ENCODE measurements at regions not wholly inside any gene's neighbourhood (a gene's known extent, or its start where the extent isn't known, plus 50 kb on each side); places are given as distances from the start of the nearest gene placed in this dataset.

DNA sequence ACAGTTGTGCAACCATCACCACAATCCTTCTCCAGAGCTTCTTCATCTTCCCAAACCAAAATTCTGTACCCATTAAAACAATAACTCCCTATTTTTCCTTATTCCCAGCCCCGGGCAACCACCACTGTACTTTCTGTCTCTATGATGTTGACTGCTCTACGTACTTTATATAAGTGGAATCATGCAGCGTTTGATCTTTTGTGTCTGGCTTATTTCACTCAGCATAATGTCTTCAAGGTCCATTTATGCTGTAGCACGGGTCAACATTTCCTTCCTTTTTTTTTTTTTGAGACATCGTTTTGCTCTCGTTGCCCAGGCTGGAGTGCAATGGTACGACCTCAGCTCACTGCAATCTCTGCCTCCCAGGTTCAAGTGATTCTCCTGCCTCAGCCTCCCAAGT is 162.7 kb upstream of the GSC start:
- Histone ChIP-seq H3K4me1 (ENCODE audit: control insufficient read depth in 2 of 3, insufficient read depth in 2 of 3, low read depth in 1 of 3, low read length in 3 of 3) (peaks cover 0 to 4% (median 3%) of the 10 kb centered on the region in 3 donors), H3K9ac (ENCODE audit: low read length in 3 of 3) (no peak overlapping the region), H3K9me3 (ENCODE audit: control insufficient read depth in 2 of 3, insufficient read depth in 1 of 3, low read length in 3 of 3) (no peaks in the 10 kb centered on the region), H3K27me3 (ENCODE audit: control insufficient read depth, insufficient read depth, low read length) (no peaks in the 10 kb centered on the region), H3K27ac (ENCODE audit: low read depth in 2 of 2, low read length in 2 of 2) (no peak overlapping the region), H3K4me3 (ENCODE audit: low read length in 3 of 3) (no peak overlapping the region), H3K36me3 (ENCODE audit: control insufficient read depth in 2 of 3, insufficient read depth in 3 of 3, low read length in 3 of 3) (no peaks in the 10 kb centered on the region)
- DNase-seq, result no peak
- intact Hi-C loops (cut with DNase I), result no loop called here
- FAIRE-seq, result no peak
- TF ChIP-seq, protein P1, sequence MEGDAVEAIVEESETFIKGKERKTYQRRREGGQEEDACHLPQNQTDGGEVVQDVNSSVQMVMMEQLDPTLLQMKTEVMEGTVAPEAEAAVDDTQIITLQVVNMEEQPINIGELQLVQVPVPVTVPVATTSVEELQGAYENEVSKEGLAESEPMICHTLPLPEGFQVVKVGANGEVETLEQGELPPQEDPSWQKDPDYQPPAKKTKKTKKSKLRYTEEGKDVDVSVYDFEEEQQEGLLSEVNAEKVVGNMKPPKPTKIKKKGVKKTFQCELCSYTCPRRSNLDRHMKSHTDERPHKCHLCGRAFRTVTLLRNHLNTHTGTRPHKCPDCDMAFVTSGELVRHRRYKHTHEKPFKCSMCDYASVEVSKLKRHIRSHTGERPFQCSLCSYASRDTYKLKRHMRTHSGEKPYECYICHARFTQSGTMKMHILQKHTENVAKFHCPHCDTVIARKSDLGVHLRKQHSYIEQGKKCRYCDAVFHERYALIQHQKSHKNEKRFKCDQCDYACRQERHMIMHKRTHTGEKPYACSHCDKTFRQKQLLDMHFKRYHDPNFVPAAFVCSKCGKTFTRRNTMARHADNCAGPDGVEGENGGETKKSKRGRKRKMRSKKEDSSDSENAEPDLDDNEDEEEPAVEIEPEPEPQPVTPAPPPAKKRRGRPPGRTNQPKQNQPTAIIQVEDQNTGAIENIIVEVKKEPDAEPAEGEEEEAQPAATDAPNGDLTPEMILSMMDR (IDR thresholded peaks at IDR 0.05; ENCODE audit: borderline replicate concordance, extremely low read depth, insufficient read depth), result no peak

GRCh38 chr14:94930690-94931089 is 160.8 kb upstream of the GSC start:
- no peak for DNase-seq
- no peak overlapping the region for H3K27ac ChIP-seq (ENCODE audit: low read depth in 2 of 2, low read length in 2 of 2)
- TF ChIP-seq, protein P1 (IDR thresholded peaks at IDR 0.05; ENCODE audit: borderline replicate concordance, extremely low read depth, insufficient read depth), result no peak
- intact Hi-C loops (cut with DNase I), result no loop called here
- no peaks in the 10 kb centered on the region for H3K4me1 ChIP-seq (ENCODE audit: control insufficient read depth in 2 of 3, insufficient read depth in 2 of 3, low read depth in 1 of 3, low read length in 3 of 3)
- no peak for FAIRE-seq
- no peak overlapping the region for H3K9ac ChIP-seq (ENCODE audit: low read length in 3 of 3)
- no peak overlapping the region for H3K4me3 ChIP-seq (ENCODE audit: low read length in 3 of 3)
- H3K9me3 ChIP-seq (ENCODE audit: control insufficient read depth in 2 of 3, insufficient read depth in 1 of 3, low read length in 3 of 3), result no peaks in the 10 kb centered on the region
- H3K27me3 ChIP-seq (ENCODE audit: control insufficient read depth, insufficient read depth, low read length), result no peaks in the 10 kb centered on the region
- H3K36me3 ChIP-seq (ENCODE audit: control insufficient read depth in 2 of 3, insufficient read depth in 3 of 3, low read length in 3 of 3), result no peaks in the 10 kb centered on the region

GRCh38 chr14:94929354-94929753 is 159.4 kb upstream of the GSC start:
- TF ChIP-seq, protein P1 (IDR thresholded peaks at IDR 0.05; ENCODE audit: borderline replicate concordance, extremely low read depth, insufficient read depth), result no peak
- H3K27ac ChIP-seq (ENCODE audit: low read depth in 2 of 2, low read length in 2 of 2), result no peak overlapping the region
- DNase-seq, result no peak
- H3K9me3 ChIP-seq (ENCODE audit: control insufficient read depth in 2 of 3, insufficient read depth in 1 of 3, low read length in 3 of 3), result no peaks in the 10 kb centered on the region
- intact Hi-C loops (cut with DNase I), result no loop called here
- no peaks in the 10 kb centered on the region for H3K4me1 ChIP-seq (ENCODE audit: control insufficient read depth in 2 of 3, insufficient read depth in 2 of 3, low read depth in 1 of 3, low read length in 3 of 3)
- H3K36me3 ChIP-seq (ENCODE audit: control insufficient read depth in 2 of 3, insufficient read depth in 3 of 3, low read length in 3 of 3), result no peaks in the 10 kb centered on the region
- no peak overlapping the region for H3K4me3 ChIP-seq (ENCODE audit: low read length in 3 of 3)
- H3K9ac ChIP-seq (ENCODE audit: low read length in 3 of 3), result no peak overlapping the region
- H3K27me3 ChIP-seq (ENCODE audit: control insufficient read depth, insufficient read depth, low read length), result no peaks in the 10 kb centered on the region
- FAIRE-seq, result no peak

DNA sequence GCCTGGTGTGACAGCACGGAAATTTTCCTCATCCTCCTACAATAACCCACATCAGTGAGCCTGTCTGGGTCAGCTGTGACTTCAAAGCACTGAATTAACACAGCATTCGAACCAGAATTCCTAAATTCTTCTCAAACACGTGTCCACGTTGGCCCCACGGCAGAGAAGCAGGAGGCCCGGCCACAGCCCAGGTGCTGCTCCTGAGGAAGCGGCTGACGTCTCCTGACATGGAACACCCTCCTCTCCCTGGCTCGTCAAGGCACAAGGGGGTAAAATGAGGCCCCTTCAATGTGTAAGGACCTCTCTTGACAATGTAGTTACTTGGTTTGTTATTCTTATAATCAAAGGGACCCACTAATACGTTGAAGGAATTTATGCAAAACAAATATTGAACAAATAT is 156.3 kb upstream of the GSC start:
- DNase-seq (no peak), FAIRE-seq (no peak)
- no peak overlapping the region for H3K4me3 ChIP-seq (ENCODE audit: low read length in 3 of 3)
- no peak overlapping the region for H3K9ac ChIP-seq (ENCODE audit: low read length in 3 of 3)
- intact Hi-C loops (cut with DNase I), result no loop called here
- no peaks in the 10 kb centered on the region for H3K9me3 ChIP-seq (ENCODE audit: control insufficient read depth in 2 of 3, insufficient read depth in 1 of 3, low read length in 3 of 3)
- no peak overlapping the region for H3K27ac ChIP-seq (ENCODE audit: low read depth in 2 of 2, low read length in 2 of 2)
- no peaks in the 10 kb centered on the region for H3K4me1 ChIP-seq (ENCODE audit: control insufficient read depth in 2 of 3, insufficient read depth in 2 of 3, low read depth in 1 of 3, low read length in 3 of 3)
- TF ChIP-seq, protein P1 (IDR thresholded peaks at IDR 0.05; ENCODE audit: borderline replicate concordance, extremely low read depth, insufficient read depth), result no peak
- H3K27me3 ChIP-seq (ENCODE audit: control insufficient read depth, insufficient read depth, low read length), result no peaks in the 10 kb centered on the region
- no peaks in the 10 kb centered on the region for H3K36me3 ChIP-seq (ENCODE audit: control insufficient read depth in 2 of 3, insufficient read depth in 3 of 3, low read length in 3 of 3)

Measured in kidney (tissue), 13 donors.